Spinal cord (tissue), 9 donors: ENCODE measurements at regions not wholly inside any gene's neighbourhood (a gene's known extent, or its start where the extent isn't known, plus 50 kb on each side); places are given as distances from the start of the nearest gene placed in this dataset.
A peak's percentile ranks its signal among the peaks of the same experiment; 100 is the strongest.

Experiments
- DNase-seq, 6 donors: peaks; one replicate each; pipeline versions ENCODE4 v3.0.0 to v3.0.0-alpha.2; 2013 to 2015; ENCODE audit warnings: low spot score in 6 of 6, low read depth in 4 of 6
- H3K27ac ChIP-seq: one replicate; pipeline ENCODE4 v1.5.1; 2013; ENCODE audit warnings: low read depth, low read length, control low read depth
- H3K27me3 ChIP-seq: one replicate; pipeline ENCODE4 v1.6.1; 2013; ENCODE audit warnings: low read length; ENCODE audit not compliant: control insufficient read depth, insufficient read depth
- H3K36me3 ChIP-seq: one replicate; pipeline ENCODE4 v1.6.1; 2013; ENCODE audit warnings: low read length; ENCODE audit not compliant: control insufficient read depth, insufficient read depth
- H3K4me1 ChIP-seq: one replicate; pipeline ENCODE4 v1.6.1; 2013; ENCODE audit warnings: low read length; ENCODE audit not compliant: control insufficient read depth, insufficient read depth
- H3K4me3 ChIP-seq: one replicate; pipeline ENCODE4 v1.5.1; 2013; ENCODE audit warnings: low read depth, low read length, control low read depth
- H3K9me3 ChIP-seq: one replicate; pipeline ENCODE4 v1.6.1; 2013; ENCODE audit warnings: low read length; ENCODE audit not compliant: control insufficient read depth, insufficient read depth
- WGBS: methylation state at CpG from one replicate; pipeline ENCODE4 v1.1.5; 2013; ENCODE audit warnings: missing lambda C conversion rate; ENCODE audit not compliant: insufficient coverage; 5-methylcytosine and 5-hydroxymethylcytosine counted together
- donor health status: healthy.

DNA sequence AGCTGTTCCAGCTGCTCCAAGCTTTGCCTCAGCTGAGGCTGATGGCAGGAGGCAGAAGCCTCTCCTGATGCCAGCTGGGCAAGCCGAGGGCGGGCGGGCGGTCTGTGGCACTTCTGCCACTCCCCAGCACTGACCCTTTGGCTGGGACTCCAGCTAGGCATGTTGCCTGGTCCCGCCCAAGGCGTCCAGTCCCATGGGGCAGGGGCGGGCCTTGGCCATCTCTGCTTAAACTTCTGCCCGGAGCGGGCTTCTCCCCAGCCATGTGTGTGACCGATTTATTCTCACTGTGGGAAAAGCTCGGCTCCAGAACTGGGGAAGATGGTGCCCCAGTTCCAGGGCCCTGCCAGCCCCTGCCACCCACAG is 349.1 kb downstream of the SEC14L1 start:
- H3K4me1 ChIP-seq, result peaks cover 30% of the 10 kb centered on the region
- no peaks in the 10 kb centered on the region for H3K9me3 ChIP-seq
- no peaks in the 10 kb centered on the region for H3K27me3 ChIP-seq
- peak overlapping the region; percentile 61 for H3K27ac ChIP-seq
- H3K4me3 ChIP-seq, result no peak overlapping the region
- DNase-seq, result peak in 2 of 6 donors; percentile 47 to 88
- WGBS, result 47% methylated on average over 10 of the region's 11 CpGs
- H3K36me3 ChIP-seq, result peaks cover 83% of the 10 kb centered on the region

DNA sequence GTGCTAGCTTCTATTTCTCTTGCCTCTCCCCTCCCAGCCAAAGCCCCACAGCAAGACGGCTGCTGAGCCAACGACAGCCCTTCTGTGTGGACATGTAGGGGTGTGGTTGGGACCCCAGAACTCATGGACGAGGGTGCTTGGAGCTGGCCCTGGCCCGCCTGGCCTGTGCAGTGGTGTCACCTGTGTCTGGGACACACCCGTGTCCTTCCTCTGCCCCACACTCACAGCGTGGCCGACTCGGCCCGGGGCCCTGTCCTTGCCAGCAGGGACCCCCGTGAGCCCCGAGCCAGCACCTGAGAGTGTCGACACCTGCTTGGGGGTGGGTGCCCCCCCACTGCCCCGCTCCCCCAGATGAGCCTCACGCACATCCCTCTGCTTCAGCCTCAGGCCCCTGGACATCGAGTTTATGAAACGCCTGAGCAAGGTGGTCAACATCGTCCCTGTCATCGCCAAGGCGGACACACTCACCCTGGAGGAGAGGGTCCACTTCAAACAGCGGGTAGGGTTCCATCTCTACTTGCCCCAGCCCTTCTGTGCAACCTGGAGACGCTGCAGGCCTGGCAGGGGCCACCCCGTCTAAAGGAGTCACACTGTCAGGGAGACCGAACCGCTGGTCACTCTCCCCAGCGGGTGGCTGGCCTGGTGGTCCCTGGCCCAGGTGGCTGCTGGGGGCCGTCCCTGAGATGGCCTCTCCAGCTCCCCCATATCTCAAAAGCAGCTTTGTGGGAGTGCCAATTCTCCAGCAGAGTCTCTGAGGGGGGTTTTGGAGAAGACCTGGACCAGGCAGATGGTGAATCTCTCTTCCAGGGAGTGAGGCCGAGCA is 349.8 kb downstream of the SEC14L1 start:
- Histone ChIP-seq H3K9me3 (no peaks in the 10 kb centered on the region), H3K4me3 (no peak overlapping the region), H3K36me3 (peaks cover 84% of the 10 kb centered on the region), H3K4me1 (peaks cover 33% of the 10 kb centered on the region), H3K27ac (peak overlapping the region; percentile 61), H3K27me3 (no peaks in the 10 kb centered on the region)
- no peak for DNase-seq
- 87% methylated on average over 24 of the region's 27 CpGs for WGBS

DNA sequence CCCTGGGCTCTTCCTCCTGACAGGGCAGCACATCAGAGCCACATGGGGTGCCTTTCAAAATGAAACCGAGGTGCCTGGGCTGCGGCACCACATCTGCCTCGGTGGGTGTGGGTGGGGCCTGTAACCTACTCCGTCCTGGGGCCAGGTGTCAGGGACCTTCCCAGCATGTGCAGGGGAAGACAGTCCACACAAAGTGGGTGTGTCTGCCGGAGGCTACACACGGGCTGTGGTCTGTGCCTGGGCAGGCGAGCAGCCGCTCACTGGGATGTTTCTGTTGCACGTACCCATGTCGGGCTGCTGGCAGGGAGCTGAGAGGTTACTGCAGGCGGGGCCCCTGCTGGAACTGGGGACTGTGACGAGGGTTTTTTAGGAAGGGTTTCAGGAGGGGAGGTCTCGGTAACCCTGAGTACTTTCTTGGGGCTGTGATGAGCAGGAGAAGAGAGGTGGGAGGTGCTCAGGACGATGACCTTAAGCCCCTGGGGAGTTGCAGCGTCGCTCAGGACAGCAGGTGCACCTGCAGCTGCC is 351.2 kb downstream of the SEC14L1 start:
- peaks cover 91% of the 10 kb centered on the region for H3K36me3 ChIP-seq
- no peak overlapping the region for H3K27ac ChIP-seq
- H3K4me3 ChIP-seq, result no peak overlapping the region
- H3K27me3 ChIP-seq, result no peaks in the 10 kb centered on the region
- 86% methylated on average over 16 of the region's 16 CpGs for WGBS
- H3K4me1 ChIP-seq, result peaks cover 33% of the 10 kb centered on the region
- no peak for DNase-seq
- no peaks in the 10 kb centered on the region for H3K9me3 ChIP-seq

DNA sequence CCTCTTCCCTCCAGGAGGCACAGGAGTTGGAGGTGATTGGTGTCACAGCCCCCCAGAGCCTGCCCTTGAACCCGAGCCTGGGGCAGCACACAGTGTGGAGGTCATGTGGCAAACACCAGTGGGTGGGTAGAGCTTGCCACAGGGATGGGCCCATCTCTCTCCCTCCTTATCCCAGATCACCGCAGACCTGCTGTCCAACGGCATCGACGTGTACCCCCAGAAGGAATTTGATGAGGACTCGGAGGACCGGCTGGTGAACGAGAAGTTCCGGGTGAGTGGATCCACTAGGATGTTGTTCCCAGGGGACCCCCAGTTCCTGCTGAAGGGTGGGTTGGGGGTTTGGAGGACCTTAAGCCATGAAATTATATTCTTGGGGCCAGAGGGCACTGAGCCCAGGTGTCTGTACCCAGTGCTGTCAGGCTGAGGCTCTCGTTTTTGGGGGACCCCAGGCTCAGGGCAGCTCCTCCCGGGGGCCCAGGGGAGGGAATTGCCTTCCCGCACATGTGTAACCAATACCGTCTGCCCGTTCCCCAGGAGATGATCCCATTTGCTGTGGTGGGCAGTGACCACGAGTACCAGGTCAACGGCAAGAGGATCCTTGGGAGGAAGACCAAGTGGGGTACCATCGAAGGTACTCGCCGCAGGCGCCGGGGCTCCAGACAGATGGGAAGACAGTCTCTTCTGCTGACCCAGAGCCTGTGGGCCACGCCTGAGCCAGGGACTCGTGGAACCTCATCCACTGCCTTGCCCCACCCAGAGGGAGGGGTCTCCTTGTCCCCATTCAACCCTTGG is 351.9 kb downstream of the SEC14L1 start:
- no peak for DNase-seq
- H3K4me3 ChIP-seq, result no peak overlapping the region
- H3K27ac ChIP-seq, result no peak overlapping the region
- WGBS, result 89% methylated on average over 20 of the region's 23 CpGs
- no peaks in the 10 kb centered on the region for H3K9me3 ChIP-seq
- H3K4me1 ChIP-seq, result peaks cover 33% of the 10 kb centered on the region
- peaks cover 91% of the 10 kb centered on the region for H3K36me3 ChIP-seq
- H3K27me3 ChIP-seq, result no peaks in the 10 kb centered on the region

DNA sequence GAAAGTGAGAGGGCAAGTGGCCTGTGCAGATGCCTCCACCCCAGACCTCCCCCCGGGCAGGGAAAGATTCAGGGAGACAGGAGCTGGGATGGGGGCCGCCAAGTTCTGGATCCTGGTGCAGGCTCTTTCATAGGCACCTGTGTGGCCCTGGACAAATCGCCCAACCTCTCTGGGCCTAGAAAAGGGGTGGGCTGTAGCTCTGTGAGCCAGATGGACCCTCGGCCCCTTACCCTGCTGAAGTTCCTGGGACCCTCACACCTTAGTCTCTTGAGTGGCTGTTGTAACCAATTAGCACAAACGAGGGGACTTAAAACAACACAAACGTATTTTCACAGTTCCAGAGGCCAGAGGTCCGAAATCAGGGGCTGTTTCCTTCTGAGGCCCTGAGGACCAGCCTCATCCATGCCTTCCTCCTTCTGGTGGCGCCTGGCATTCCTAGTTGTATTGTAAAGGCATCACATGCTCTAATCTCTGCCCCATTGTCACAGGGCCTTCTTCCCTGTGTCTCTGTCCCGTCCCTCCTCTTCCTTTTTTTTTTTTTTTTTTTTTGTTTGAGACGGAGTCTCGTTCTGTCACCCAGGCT is 352.6 kb downstream of the SEC14L1 start:
- Histone ChIP-seq H3K27ac (no peak overlapping the region), H3K27me3 (no peaks in the 10 kb centered on the region), H3K36me3 (peaks cover 91% of the 10 kb centered on the region), H3K4me1 (peaks cover 33% of the 10 kb centered on the region), H3K4me3 (no peak overlapping the region), H3K9me3 (no peaks in the 10 kb centered on the region)
- WGBS, result 83% methylated on average over 5 of the region's 11 CpGs
- no peak for DNase-seq

DNA sequence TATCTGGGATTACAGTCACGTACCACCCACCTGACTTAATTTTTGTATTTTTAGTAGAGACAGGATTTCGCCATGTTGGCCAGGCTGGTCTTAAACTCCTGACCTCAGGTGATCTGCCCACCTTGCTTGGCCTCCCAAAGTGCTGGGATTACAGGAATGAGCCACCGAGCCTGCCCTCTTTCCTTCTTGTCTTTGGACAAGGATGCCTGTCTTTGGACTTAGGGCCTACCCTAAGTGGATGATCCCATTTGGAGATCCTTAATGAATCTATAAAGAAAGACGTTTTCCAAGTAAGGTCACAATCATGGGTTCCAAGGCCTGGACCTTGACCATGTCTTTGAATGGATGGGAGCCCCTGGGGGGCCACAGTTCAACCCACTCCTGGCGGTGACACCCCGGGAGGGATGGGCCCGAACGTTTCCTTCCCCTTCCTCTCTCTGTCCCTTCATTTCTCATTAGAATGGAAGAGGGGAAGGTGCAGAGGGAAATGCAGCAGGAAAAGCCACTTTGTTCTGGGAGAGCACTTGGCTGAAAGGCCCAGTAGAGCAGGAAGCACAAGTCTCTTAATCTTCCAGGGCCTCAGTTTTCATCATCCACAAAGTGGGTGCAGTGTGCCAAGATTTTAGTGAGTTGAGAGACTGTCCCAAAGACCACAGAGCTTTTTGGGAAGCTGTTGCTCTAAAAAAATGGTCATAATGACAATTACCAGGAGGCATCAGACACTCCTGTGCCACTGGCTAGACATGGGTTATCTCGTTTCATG is 353.3 kb downstream of the SEC14L1 start:
- Histone ChIP-seq H3K36me3 (peaks cover 91% of the 10 kb centered on the region), H3K9me3 (no peaks in the 10 kb centered on the region), H3K4me1 (peaks cover 29% of the 10 kb centered on the region), H3K4me3 (no peak overlapping the region), H3K27me3 (no peaks in the 10 kb centered on the region), H3K27ac (peak overlapping the region; percentile 0)
- no peak for DNase-seq
- WGBS, result 75% methylated on average over 2 of the region's 9 CpGs

DNA sequence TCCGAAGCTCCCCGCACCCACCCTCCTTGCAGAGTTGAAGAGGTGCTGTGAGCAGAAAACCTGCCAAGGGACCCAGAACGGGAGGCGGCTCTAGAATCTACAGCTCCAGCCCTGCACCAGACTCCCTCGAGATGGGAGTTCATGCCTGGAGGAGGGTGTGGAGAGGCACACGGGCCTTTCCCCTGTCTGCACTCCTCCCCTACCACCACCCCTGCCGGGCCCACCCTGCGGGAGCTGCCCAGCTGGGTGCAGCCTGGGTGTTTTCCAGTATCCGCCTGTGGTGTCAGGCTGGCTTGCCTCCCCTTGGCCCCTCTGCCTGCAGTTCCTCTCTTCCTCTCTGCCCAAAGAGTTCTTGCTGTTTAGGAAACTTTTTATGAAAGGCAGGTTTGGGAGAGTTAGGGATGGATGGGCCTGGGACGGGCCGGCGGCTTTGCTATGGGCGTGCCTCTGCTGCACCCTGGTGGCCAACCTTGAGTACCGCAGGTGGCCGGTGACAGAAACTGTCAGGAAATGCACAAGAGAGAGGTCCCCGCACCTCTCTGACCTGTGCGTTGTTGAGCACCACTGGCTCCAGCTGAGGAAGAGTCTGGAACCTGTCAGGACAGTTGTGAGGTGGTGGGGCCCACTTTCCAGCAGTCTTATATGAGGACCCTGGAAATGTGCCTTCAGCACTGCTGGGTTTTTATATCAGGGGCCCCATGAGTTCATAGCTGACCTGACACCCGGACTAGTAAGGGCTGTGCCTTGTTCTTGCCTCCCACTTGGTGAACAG is 354.1 kb downstream of the SEC14L1 start:
- 22% methylated on average over 10 of the region's 18 CpGs for WGBS
- no peaks in the 10 kb centered on the region for H3K27me3 ChIP-seq
- no peak overlapping the region for H3K4me3 ChIP-seq
- H3K27ac ChIP-seq, result peak overlapping the region; percentile 0
- H3K4me1 ChIP-seq, result peaks cover 22% of the 10 kb centered on the region
- DNase-seq, result peak in 3 of 6 donors; percentile 57 to 85 (median 85)
- peaks cover 91% of the 10 kb centered on the region for H3K36me3 ChIP-seq
- no peaks in the 10 kb centered on the region for H3K9me3 ChIP-seq

DNA sequence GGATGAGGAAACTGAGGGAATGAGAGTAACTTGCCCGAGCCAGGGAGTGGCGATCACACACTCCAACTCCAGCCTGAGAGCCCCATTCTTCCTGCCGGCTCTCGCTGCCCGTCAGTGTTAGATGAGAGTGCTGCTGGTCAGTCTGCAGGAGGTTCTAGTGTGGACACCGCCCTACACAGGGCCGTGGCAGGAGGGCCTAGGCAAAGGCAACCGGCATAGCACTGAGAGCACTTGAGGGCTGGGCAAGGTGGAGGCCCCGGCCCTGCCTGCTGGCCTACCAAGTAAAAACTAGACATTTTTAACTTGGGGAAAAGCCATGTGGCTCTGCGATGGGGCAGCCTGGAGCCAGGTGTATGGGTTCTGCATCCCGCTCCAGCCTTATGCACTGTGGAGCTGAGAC is 354.8 kb downstream of the SEC14L1 start:
- DNase-seq, result no peak
- no peak overlapping the region for H3K4me3 ChIP-seq
- WGBS, result 91% methylated on average over 10 of the region's 11 CpGs
- peaks cover 89% of the 10 kb centered on the region for H3K36me3 ChIP-seq
- H3K9me3 ChIP-seq, result no peaks in the 10 kb centered on the region
- no peak overlapping the region for H3K27ac ChIP-seq
- H3K4me1 ChIP-seq, result peaks cover 14% of the 10 kb centered on the region
- H3K27me3 ChIP-seq, result no peaks in the 10 kb centered on the region
